Lower leg skin (tissue), 4 donors: ENCODE measurements at regions not wholly inside any gene's neighbourhood (a gene's known extent, or its start where the extent isn't known, plus 50 kb on each side); places are given as distances from the start of the nearest gene placed in this dataset.
"Not testable (repeated sequence)": the region's sequence is repeated elsewhere in the genome, so short reads cannot be mapped to it uniquely, and the experiment has no call there.

Experiments
- DNase-seq, 2 donors: peaks; one replicate each; pipeline ENCODE4 v3.0.0-alpha.2; 2019; ENCODE audit warnings: low spot score in 2 of 2
- H3K4me3 ChIP-seq: fragments of 200-600 bp; sonication (generic); 2 replicates; pipeline ENCODE4 v1.5.1; 2017; ENCODE audit warnings: mild to moderate bottlenecking, low read depth; ENCODE audit not compliant: poor library complexity, severe bottlenecking
- CTCF ChIP-seq, 3 donors: fragments of 450-650 bp; IDR thresholded peaks; one replicate each; pipeline ENCODE4 v1.5.1; 2016; ENCODE audit warnings: antibody characterized with exemption in 3 of 3, mild to moderate bottlenecking in 3 of 3, moderate library complexity in 2 of 3
- POLR2A ChIP-seq, 2 donors: fragments of 450-650 bp; IDR thresholded peaks; one replicate each; pipeline ENCODE4 v1.6.1; 2016 to 2017; ENCODE audit warnings: antibody characterized with exemption in 2 of 2, mild to moderate bottlenecking in 1 of 2, moderate library complexity in 1 of 2
- WGBS, 2 donors: methylation state at CpG; one replicate each; pipeline ENCODE4 v1.1.5; 2018; 5-methylcytosine and 5-hydroxymethylcytosine counted together
- intact Hi-C: fragments of 100-400 bp; cut with DNase I; formaldehyde crosslinking; loops from one replicate; pipeline ENCODE4 v1.15.0; 2023; ENCODE audit warnings: low total_unique reads

GRCh38 chr20:41691443-41691842 is 73.3 kb upstream of the CHD6 start:
- H3K4me3 ChIP-seq = no peak overlapping the region
- TF ChIP-seq CTCF (IDR thresholded peaks at IDR 0.05) (no peak), POLR2A (IDR thresholded peaks at IDR 0.05) (no peak)
- intact Hi-C loops = no loop called here
- DNase-seq = no peak
- 88 to 92% methylated on average over 2 of the region's 2 CpGs for WGBS, 2 donors

- WGBS, 2 donors = 97% methylated on average over 1 of the region's 1 CpG
- intact Hi-C loops = no loop called here
- no peak for DNase-seq
- TF ChIP-seq CTCF (IDR thresholded peaks at IDR 0.05) = no peak
- no peak for TF ChIP-seq POLR2A (IDR thresholded peaks at IDR 0.05)
- no peak overlapping the region for H3K4me3 ChIP-seq
These were observed 72.5 kb upstream of the CHD6 start for GRCh38 chr20:41690702-41691101.

- no peak overlapping the region for H3K4me3 ChIP-seq
- WGBS, 2 donors = 96 to 97% methylated on average over 6 of the region's 6 CpGs
- intact Hi-C loops = no loop called here
- no peak for DNase-seq
- TF ChIP-seq CTCF (IDR thresholded peaks at IDR 0.05) = no peak
- TF ChIP-seq POLR2A (IDR thresholded peaks at IDR 0.05) = no peak
These were observed 68.8 kb upstream of the CHD6 start for GRCh38 chr20:41686961-41687360.

- H3K4me3 ChIP-seq, DNase-seq, intact Hi-C loops: not testable (repeated sequence)
- WGBS, 2 donors = 56 to 57% methylated on average over 4 of the region's 4 CpGs
These were observed 67.0 kb upstream of the CHD6 start for GRCh38 chr20:41685145-41685544.

- no peak for TF ChIP-seq CTCF (IDR thresholded peaks at IDR 0.05)
- TF ChIP-seq POLR2A (IDR thresholded peaks at IDR 0.05) = no peak
- no peak for DNase-seq
- 92 to 97% methylated on average over 2 of the region's 2 CpGs for WGBS, 2 donors
- H3K4me3 ChIP-seq = no peak overlapping the region
- intact Hi-C loops = no loop called here
These were observed 60.6 kb upstream of the CHD6 start for GRCh38 chr20:41678799-41679198.

- TF ChIP-seq CTCF (IDR thresholded peaks at IDR 0.05) (no peak), POLR2A (IDR thresholded peaks at IDR 0.05) (no peak)
- DNase-seq = no peak
- H3K4me3 ChIP-seq = no peak overlapping the region
- intact Hi-C loops = no loop called here
- 94 to 98% methylated on average over 3 of the region's 3 CpGs for WGBS, 2 donors
These were observed 54.1 kb upstream of the CHD6 start for GRCh38 chr20:41672282-41672681.
